GM12891 (cell line): ENCODE measurements at regions not wholly inside any gene's neighbourhood (a gene's known extent, or its start where the extent isn't known, plus 50 kb on each side); places are given as distances from the start of the nearest gene placed in this dataset.

Source experiments
- POLR2AphosphoS5 ChIP-seq: IDR thresholded peaks from 2 replicates; pipeline ENCODE4 v1.6.1; 2011; ENCODE audit warnings: low read depth, low read length, control low read depth
- TAF1 ChIP-seq: IDR thresholded peaks from 2 replicates; pipeline ENCODE4 v1.6.1; 2011; ENCODE audit warnings: low read depth, low read length, control low read depth

GRCh38 chr7:86248977-86249376 lies 394.7 kb upstream of the GRM3 start:
- no peak for TF ChIP-seq POLR2AphosphoS5
- no peak for TF ChIP-seq TAF1
